GM19351 (cell line): ENCODE measurements at regions not wholly inside any gene's neighbourhood (a gene's known extent, or its start where the extent isn't known, plus 50 kb on each side); places are given as distances from the start of the nearest gene placed in this dataset.

ENCODE experiments used
- ATAC-seq: cut with Tn5 transposase; IDR thresholded peaks from one replicate; pipeline ENCODE4 v1.9.1; 2021; ENCODE audit warnings: mild to moderate bottlenecking, moderate library complexity; ENCODE audit not compliant: unreplicated experiment

- no peak for ATAC-seq
These were observed 651.0 kb upstream of the RORB start for GRCh38 chr9:73845954-73846690.

- no peak for ATAC-seq
These were observed 649.6 kb upstream of the RORB start for GRCh38 chr9:73847536-73847935.

- no peak for ATAC-seq
These were observed 643.6 kb upstream of the RORB start for GRCh38 chr9:73853549-73853948.

GRCh38 chr9:73855206-73855605 is 641.9 kb upstream of the RORB start:
- ATAC-seq = no peak

GRCh38 chr9:73863924-73864323 is 633.2 kb upstream of the RORB start:
- ATAC-seq = no peak

GRCh38 chr9:73866451-73866850 is 630.7 kb upstream of the RORB start:
- no peak for ATAC-seq

GRCh38 chr9:73869264-73869663 is 627.9 kb upstream of the RORB start:
- peak; percentile 100 for ATAC-seq

DNA sequence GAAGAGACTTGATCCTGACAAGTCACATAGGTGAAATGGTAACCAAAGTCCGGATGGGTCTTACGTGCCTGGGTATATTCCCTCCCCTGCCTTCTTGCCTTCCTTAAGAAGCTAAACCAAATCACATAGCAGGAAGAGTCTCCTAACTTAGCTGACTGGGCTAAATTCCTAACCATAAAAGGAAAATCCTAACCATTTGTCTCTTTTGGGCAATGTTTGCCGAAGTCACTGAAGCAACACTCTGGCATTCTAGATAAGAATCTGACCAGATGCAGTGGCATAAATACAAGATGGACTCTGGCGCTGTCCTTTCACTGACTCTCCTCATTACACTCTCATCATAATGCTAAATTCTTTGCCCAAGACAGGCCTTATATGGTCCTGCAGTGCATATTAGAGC is 625.5 kb upstream of the RORB start:
- ATAC-seq = no peak

- no peak for ATAC-seq
These were observed 624.4 kb upstream of the RORB start for GRCh38 chr9:73872701-73873100.

DNA sequence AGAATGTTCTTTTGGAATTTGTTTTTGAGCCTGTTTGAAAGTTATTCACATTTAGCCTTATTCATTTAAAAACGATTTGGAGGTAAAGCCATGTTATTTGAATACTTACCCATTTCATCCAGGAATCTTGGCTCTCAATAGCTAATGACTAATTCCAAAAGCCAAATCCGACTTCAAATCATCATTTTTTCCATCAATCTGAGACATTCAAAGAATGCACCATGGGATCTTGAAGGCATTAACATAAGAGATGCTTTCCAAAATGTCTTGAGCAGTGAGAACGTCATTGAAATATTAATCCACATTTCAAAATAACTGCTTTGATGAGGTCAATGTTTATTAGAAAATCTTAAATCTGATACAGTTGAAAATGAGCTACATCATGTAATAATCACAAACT is 617.0 kb upstream of the RORB start:
- ATAC-seq = no peak

- no peak for ATAC-seq
These were observed 608.1 kb upstream of the RORB start for GRCh38 chr9:73889023-73889422.

DNA sequence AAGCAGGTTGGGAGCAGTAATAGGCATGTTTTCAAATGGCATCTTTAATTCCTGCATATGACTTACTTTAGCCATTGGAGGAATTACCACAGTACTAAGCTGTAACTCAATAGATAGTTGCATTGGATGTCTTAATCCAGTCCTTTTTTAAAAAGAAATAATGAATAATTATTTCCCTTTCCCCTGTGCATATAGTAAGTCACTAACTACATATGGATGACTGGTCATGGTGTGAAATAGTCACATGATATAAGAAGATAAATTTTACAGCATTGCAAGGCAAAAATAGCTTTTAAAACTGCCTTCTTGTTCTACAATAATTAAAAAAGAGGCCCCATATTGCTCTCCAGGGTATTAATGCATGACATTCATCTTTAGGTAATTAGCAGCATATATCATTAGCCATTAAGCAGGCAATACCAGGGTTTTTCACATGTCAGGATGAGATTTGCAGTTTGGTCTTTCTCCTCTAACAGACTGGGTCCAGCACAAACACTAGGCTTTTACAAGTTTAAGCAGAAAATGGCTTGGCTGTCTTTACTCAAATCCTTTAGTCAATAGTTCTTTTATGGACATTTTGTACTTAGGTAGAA is 606.4 kb upstream of the RORB start:
- ATAC-seq = no peak

GRCh38 chr9:73892335-73892734 is 604.8 kb upstream of the RORB start:
- no peak for ATAC-seq

GRCh38 chr9:73893230-73893629 is 603.9 kb upstream of the RORB start:
- ATAC-seq = no peak

- ATAC-seq = no peak
These were observed 601.1 kb upstream of the RORB start for GRCh38 chr9:73896061-73896460.

- ATAC-seq = no peak
These were observed 590.5 kb upstream of the RORB start for GRCh38 chr9:73906671-73907070.

DNA sequence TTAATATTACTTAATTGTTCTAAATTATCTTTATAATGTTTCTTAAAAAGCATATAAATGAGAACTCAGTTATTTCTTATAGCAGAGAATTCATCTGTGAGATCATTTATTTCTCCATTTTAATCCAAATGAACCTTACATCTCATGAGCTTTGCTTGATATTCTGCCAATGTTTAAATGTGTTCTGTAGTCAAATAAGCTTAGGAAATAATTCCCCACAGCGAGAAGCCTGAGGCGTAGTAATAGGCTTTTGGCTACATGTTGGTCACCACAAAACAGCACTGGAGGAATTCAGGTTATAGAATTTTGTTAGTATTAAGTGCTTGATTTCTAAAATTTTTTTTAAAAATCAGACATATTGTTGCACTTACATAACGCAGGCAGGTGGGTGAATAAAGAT is 585.3 kb upstream of the RORB start:
- no peak for ATAC-seq

DNA sequence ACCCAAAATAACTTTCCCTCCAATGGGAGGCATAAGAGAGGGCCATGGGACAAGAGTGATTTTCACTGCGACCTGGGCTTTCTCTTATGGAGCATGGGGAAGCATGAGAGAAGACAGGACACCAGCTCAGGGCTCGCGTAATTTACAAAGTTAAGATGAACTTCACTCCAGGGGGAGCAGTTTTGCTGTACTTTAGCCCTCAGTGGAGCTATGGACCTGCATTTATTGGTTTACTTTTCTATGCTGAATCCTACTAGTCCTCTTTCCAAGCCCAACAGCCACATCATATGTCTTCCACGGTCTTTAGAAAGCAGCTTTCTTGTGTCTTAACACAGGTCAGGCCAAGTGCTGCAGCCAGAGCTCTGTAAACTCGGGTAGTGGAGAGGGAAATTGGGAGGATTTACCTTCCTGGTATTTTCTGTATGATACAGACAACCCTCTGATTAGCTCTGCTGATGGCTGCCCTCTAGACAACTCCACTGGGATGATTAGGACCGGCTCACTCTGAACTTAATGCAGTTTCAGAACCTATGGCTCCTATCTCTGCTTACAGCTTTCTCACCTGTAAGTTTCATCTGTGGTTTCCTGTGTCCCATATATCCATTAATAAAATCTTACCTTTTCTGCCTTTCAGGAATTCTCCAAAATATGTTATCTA is 581.0 kb upstream of the RORB start:
- ATAC-seq = no peak

- no peak for ATAC-seq
These were observed 577.4 kb upstream of the RORB start for GRCh38 chr9:73919712-73920111.

DNA sequence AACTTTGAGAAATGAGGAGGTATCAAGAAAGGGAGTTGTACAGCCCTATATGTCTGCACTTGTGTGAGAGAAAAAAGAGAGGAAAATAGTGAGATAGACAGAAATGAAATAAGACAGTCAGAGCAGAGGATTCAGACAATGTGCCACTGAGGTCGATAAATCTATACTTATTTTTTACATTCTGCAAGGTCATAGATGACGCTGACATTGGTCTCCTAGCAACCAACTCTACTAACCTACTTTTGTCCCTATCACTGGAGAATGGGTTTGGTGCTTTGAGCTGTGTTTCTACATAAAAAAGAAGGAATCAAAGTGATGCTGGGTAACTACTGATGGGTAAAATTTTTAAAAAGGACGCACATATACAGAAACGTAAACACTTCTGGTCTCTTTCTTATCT is 573.3 kb upstream of the RORB start:
- no peak for ATAC-seq

DNA sequence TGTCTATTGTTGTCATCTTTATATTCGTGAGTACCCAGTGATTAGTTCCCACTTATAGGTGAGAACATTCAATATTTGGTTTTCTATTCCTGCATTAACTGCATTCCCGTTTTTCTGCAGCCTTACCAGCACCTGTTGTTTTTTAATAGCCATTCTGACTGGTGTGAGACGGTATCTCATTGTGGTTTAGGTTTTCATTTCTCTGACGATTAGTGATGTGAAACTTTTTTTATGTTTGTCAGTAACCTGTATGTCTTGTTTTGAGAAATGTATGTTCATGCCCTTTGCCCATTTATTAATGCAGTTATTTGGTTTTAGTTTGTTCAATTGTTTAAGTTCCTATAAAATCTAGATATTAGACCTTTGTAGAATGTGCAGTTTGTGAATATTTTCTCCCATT is 546.0 kb upstream of the RORB start:
- no peak for ATAC-seq

DNA sequence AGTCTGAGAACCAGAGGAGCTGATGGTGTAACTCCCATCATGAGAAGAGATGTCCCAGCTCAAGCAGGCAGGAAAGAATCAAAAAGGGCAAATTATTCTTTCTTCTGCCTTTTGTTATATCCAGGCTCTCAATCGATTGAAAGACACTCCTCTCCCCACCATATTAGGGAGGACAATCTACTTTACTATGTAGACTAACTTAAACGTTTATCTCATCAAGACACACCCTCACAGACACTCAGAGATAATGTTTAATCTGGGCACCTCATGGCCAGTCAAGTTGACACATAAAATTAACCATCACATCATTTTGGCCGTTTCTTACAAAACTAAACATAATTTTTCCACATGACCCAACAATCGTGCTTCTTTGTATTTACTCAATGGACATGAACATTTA is 534.3 kb upstream of the RORB start:
- ATAC-seq = no peak
